Nephron (organoid): ENCODE measurements at regions not wholly inside any gene's neighbourhood (a gene's known extent, or its start where the extent isn't known, plus 50 kb on each side); places are given as distances from the start of the nearest gene placed in this dataset.

Source experiments
- H3K27ac Mint-ChIP-seq, 3 experiments: 2 replicates each; pipeline ENCODE4 v1.8.0; 2020; ENCODE audit warnings: mixed read lengths in 3 of 3, mild to moderate bottlenecking in 2 of 3, moderate library complexity in 1 of 3
- H3K27me3 Mint-ChIP-seq: 2 replicates; pipeline ENCODE4 v1.8.0; 2021; ENCODE audit warnings: low read depth, mild to moderate bottlenecking, moderate library complexity, mixed read lengths
- H3K36me3 Mint-ChIP-seq: 2 replicates; pipeline ENCODE4 v1.8.0; 2020; ENCODE audit warnings: low read depth, mixed read lengths
- H3K4me1 Mint-ChIP-seq: 2 replicates; pipeline ENCODE4 v1.8.0; 2020; ENCODE audit warnings: mixed read lengths
- H3K4me3 Mint-ChIP-seq, 3 experiments: 2 replicates each; pipeline ENCODE4 v1.8.0; 2020; ENCODE audit warnings: mild to moderate bottlenecking in 3 of 3, mixed read lengths in 3 of 3, moderate library complexity in 2 of 3
- H3K9me3 Mint-ChIP-seq: 2 replicates; pipeline ENCODE4 v1.8.0; 2020; ENCODE audit warnings: mixed read lengths
- TF ChIP-seq, protein P1 (sequence below), 3 experiments: fragments of 200-600 bp; sonication (generic); IDR thresholded peaks; one replicate each; pipeline ENCODE4 v1.5.0; 2021; ENCODE audit warnings: antibody characterized with exemption in 3 of 3; ENCODE audit not compliant: unreplicated experiment in 3 of 3

DNA sequence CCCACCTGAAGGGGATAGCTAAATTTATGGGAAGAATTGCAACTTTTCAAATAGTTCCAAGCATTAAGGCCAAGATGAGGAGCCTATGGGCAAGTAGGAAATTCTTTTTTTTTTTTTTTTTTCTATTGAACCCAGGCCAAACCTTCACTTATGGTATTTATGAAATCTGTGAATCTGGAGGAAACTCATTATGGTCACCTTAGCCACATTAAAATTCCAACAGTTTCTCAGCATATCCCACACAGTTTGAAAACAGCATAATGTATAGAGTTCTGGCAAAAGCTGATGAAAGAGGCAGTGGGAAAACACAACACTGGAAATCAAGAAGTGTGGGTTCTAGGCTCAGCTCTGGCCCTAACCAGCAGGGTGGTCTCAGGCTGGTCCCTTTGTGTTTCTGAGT is 236.9 kb downstream of the PTEN start:
- Mint-ChIP-seq H3K4me1 (no peaks in the 10 kb centered on the region), H3K4me3 (no peak overlapping the region), H3K27ac (no peak overlapping the region), H3K27me3 (no peaks in the 10 kb centered on the region), H3K36me3 (no peaks in the 10 kb centered on the region), H3K9me3 (no peaks in the 10 kb centered on the region)
- TF ChIP-seq, protein P1, sequence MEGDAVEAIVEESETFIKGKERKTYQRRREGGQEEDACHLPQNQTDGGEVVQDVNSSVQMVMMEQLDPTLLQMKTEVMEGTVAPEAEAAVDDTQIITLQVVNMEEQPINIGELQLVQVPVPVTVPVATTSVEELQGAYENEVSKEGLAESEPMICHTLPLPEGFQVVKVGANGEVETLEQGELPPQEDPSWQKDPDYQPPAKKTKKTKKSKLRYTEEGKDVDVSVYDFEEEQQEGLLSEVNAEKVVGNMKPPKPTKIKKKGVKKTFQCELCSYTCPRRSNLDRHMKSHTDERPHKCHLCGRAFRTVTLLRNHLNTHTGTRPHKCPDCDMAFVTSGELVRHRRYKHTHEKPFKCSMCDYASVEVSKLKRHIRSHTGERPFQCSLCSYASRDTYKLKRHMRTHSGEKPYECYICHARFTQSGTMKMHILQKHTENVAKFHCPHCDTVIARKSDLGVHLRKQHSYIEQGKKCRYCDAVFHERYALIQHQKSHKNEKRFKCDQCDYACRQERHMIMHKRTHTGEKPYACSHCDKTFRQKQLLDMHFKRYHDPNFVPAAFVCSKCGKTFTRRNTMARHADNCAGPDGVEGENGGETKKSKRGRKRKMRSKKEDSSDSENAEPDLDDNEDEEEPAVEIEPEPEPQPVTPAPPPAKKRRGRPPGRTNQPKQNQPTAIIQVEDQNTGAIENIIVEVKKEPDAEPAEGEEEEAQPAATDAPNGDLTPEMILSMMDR (IDR thresholded peaks at IDR 0.05; ENCODE audit: unreplicated experiment in 3 of 3) = no peak

DNA sequence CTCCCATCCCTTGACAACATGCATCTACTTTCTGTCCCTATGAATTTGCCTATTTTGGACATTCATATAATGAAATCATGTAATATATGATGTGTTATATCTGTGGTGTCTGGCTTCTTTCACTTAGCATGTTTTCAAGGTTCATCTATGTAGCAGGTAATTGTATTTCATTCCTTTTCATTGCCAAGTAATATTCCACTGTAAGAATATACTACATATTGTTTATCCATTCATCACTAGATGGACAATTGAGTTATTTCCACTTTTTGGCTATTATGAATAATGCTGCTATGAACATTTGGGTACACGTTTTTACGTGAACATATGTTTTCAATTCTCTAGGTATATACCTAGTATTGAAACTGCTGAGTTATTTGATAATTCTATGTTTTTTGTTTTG is 238.2 kb downstream of the PTEN start:
- H3K27ac Mint-ChIP-seq = no peak overlapping the region
- H3K4me3 Mint-ChIP-seq = no peak overlapping the region
- H3K9me3 Mint-ChIP-seq = no peaks in the 10 kb centered on the region
- no peaks in the 10 kb centered on the region for H3K4me1 Mint-ChIP-seq
- no peaks in the 10 kb centered on the region for H3K36me3 Mint-ChIP-seq
- TF ChIP-seq, protein P1 (IDR thresholded peaks at IDR 0.05; ENCODE audit: unreplicated experiment in 3 of 3) = no peak
- H3K27me3 Mint-ChIP-seq = no peaks in the 10 kb centered on the region

DNA sequence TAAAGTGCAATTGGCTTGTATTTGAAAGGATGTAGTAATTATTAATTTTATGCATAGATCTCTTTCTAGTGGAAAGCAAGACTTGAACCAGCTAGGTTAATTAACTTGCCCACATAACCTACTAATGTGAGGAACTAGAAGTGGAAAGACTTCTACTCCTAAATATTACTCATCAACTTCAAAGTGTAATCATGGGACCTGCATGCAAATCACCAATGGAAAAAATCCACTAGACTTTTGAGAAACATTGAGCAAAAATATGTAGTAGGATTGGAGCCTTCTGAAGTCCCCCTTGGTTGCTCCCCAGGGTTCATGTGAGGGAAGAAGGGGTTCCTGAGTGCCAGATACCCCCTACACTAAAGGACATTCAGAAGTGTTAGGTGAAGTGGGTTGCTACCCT is 240.2 kb downstream of the PTEN start:
- Mint-ChIP-seq H3K27me3 (peaks cover 3% of the 10 kb centered on the region), H3K36me3 (no peaks in the 10 kb centered on the region), H3K27ac (no peak overlapping the region), H3K4me3 (no peak overlapping the region), H3K4me1 (no peaks in the 10 kb centered on the region), H3K9me3 (no peaks in the 10 kb centered on the region)
- TF ChIP-seq, protein P1 (IDR thresholded peaks at IDR 0.05; ENCODE audit: unreplicated experiment in 3 of 3) = no peak

DNA sequence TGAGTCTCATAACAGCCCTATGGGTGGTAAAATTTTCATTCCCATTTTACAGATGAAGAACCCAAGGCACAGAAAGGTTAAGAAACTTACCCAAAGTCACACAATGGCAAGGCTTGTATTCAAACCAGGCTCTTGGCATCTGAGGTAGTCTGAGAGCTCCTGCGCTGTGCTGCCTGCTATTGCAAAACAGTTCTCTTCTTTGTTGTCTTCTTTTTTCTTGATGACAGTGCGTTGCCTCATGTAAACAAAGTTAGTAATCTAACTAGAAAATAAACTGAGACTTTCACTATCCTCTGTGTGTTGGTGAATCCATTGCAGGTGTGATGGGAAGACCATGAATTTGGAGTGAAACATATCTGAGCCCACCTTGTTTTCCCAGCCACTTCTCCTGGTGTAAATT is 240.8 kb downstream of the PTEN start:
- TF ChIP-seq, protein P1 (IDR thresholded peaks at IDR 0.05; ENCODE audit: unreplicated experiment in 3 of 3) = no peak
- no peaks in the 10 kb centered on the region for H3K9me3 Mint-ChIP-seq
- no peaks in the 10 kb centered on the region for H3K36me3 Mint-ChIP-seq
- H3K27ac Mint-ChIP-seq = no peak overlapping the region
- H3K4me1 Mint-ChIP-seq = no peaks in the 10 kb centered on the region
- H3K4me3 Mint-ChIP-seq = no peak overlapping the region
- H3K27me3 Mint-ChIP-seq = peaks cover 3% of the 10 kb centered on the region

DNA sequence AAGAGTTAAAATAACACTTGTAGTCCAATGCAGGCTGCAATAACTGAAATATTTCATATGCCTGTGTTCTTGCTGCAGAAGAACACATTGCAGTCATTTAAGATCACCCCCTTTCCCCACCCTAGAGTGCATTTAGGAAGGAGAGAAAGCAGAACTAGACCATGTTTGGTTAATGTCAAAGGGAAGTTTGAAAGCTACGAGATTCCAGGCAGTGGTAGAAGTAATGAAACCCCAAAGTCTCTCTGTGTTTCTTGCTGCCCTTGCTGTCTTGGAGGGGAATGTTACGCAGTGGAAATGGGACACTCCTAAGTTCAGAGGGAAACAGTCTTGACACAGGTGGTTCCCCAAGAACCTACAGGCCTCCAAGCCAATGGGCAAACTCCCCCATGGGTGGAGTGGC is 242.9 kb downstream of the PTEN start:
- Mint-ChIP-seq H3K27ac (no peak overlapping the region), H3K36me3 (no peaks in the 10 kb centered on the region), H3K9me3 (no peaks in the 10 kb centered on the region), H3K27me3 (peaks cover 3% of the 10 kb centered on the region), H3K4me1 (no peaks in the 10 kb centered on the region), H3K4me3 (no peak overlapping the region)
- TF ChIP-seq, protein P1 (IDR thresholded peaks at IDR 0.05; ENCODE audit: unreplicated experiment in 3 of 3) = no peak

DNA sequence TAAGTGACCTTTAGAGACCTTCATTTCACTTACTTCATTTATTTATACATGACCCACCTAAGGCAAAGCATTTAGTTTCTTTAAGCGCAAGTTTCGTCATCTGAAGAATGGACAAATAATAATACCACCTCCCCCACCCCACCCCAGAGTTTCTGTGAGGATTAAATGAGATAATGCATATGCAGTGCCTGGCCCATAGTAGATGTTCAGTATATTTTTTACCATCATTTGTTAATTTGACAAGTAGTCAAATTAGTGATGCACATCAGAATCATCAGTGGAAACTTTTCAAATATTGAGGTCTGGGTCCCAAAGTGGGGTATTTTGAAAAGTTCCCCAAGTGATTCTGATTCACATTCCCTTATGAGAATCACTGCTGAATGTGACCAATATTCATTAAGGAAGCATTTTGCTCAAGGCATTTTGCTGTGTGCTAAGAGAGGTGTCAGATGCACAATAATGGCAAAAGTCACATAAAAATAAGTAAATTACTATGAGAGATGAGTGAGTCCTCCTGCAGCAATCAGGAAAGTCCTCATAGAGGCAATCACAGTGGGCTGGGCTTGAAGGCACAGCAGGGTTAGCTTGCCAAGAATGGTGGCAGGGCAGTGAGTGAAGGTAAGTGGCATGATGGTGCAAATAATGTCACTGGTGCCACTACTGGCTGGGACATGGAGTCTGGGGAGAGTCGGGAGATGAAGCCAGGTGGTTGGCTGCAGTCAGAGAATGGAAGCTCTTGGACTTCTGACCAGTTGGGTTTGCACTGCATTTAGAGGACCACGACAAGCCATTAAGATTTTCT is 244.1 kb downstream of the PTEN start:
- TF ChIP-seq, protein P1 (IDR thresholded peaks at IDR 0.05; ENCODE audit: unreplicated experiment in 3 of 3) = no peak
- H3K27me3 Mint-ChIP-seq = peaks cover 3% of the 10 kb centered on the region
- H3K4me3 Mint-ChIP-seq = no peak overlapping the region
- no peaks in the 10 kb centered on the region for H3K9me3 Mint-ChIP-seq
- no peaks in the 10 kb centered on the region for H3K36me3 Mint-ChIP-seq
- H3K4me1 Mint-ChIP-seq = no peaks in the 10 kb centered on the region
- H3K27ac Mint-ChIP-seq = no peak overlapping the region
